Skeletal muscle cell (primary cell): ENCODE measurements at regions not wholly inside any gene's neighbourhood (a gene's known extent, or its start where the extent isn't known, plus 50 kb on each side); places are given as distances from the start of the nearest gene placed in this dataset.
"Not testable (repeated sequence)": the region's sequence is repeated elsewhere in the genome, so short reads cannot be mapped to it uniquely, and the experiment has no call there.

ENCODE experiments used
- DNase-seq: peaks from one replicate; pipeline ENCODE4 v3.0.0-alpha.2; 2010; ENCODE audit warnings: low read depth
- H3K4me3 ChIP-seq: 2 replicates; pipeline ENCODE4 v1.5.1; 2011; ENCODE audit warnings: low read depth, mild to moderate bottlenecking, control low read depth, low read length, moderate library complexity

GRCh38 chr3:110958313-110959147 lies 113.1 kb upstream of the NECTIN3 start:
- no peak for DNase-seq
- H3K4me3 ChIP-seq, result no peak overlapping the region

DNA sequence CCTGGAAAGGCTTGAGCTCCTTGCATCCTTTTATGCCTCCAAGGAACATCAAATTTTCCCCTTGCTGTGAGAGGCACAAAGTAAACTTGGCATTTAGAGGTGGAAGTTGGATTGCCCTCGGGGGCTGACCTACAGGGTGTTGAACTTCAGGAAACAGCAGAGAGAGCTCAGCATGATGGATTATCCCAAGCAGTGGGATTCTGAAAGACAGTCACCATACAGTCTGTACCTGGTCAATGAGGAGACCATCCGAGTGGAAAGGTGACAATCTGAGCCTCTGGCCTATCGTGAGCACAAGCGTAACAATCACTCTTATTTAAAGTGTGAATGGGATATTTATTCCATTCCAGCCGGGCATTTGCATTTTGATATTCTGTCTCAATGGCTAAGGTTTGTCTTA lies 105.6 kb upstream of the NECTIN3 start:
- DNase-seq, result no peak
- H3K4me3 ChIP-seq, result no peak overlapping the region

GRCh38 chr3:110966966-110967663 lies 104.5 kb upstream of the NECTIN3 start:
- H3K4me3 ChIP-seq, result no peak overlapping the region
- no peak for DNase-seq

GRCh38 chr3:110968076-110968475 lies 103.5 kb upstream of the NECTIN3 start:
- DNase-seq, result no peak
- H3K4me3 ChIP-seq, result no peak overlapping the region

- no peak overlapping the region for H3K4me3 ChIP-seq
- no peak for DNase-seq
Observed at GRCh38 chr3:110969229-110970211, 102.1 kb upstream of the NECTIN3 start.

DNA sequence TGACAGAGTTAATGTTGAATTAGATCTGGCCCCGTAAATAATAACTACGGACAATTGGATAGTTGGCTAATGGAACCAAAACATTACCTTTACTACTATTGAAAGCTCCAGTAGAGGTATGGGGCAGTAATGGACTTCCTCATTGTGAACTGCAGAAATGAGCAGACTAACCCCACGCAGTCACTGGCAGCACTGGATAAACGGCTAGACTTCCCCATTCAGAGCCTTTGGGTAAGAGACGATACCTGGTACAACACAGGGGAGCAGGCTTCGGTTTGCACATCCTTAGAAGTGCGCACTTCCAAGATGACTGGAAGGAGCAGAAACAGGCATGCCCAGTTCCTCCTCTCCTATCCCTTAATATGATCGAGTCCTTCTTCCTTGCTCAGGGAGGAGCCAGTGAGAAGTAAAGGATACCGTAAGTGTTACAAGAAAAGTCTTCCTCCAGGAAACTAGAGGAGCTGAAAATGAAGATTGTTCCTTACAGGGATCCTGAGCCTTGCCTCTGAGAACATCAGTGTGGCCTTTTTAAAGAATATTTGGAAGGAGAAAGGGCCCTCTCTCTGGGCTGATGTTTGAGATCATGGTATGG lies 100.5 kb upstream of the NECTIN3 start:
- no peak for DNase-seq
- H3K4me3 ChIP-seq, result no peak overlapping the region

DNA sequence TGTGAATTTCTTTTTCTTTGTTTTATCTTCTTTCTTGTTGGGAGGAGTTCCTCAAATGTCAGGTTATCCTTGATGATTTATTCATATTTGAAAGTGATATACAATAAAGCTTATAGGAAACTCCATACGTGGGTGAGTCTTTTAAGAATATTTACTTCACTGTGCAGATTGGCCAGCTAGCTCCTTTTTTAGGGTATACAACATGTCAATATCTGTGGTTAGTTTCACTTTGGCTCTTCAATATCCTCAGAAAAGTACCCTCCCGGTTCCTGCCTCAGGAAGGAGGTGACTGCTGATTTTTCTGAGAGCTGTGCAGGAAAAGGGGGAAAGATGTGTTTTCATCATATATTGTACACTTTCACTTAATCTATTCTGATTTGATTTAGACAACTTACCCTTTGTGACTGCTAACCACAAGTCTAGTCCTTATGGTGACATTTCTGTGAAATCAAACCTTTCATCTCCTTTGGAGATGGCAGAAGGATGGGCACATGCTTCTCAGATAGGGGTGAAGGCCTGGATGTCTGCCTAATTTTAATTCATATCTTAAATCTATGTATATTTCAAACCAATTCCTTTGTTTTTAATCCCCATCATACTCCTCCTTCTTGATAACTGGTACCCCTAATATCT lies 98.2 kb upstream of the NECTIN3 start:
- DNase-seq, result no peak

GRCh38 chr3:110974902-110975301 lies 96.7 kb upstream of the NECTIN3 start:
- H3K4me3 ChIP-seq, result no peak overlapping the region

More for the DNA sequence above, 98.2 kb upstream of the NECTIN3 start:
- no peak overlapping the region for H3K4me3 ChIP-seq

GRCh38 chr3:110984456-110985250 lies 87.0 kb upstream of the NECTIN3 start:
- H3K4me3 ChIP-seq, result no peak overlapping the region
- DNase-seq, result no peak

More at GRCh38 chr3:110974902-110975301, 96.7 kb upstream of the NECTIN3 start:
- no peak for DNase-seq

GRCh38 chr3:110989446-110989845 lies 82.2 kb upstream of the NECTIN3 start:
- no peak overlapping the region for H3K4me3 ChIP-seq
- DNase-seq, result no peak

DNA sequence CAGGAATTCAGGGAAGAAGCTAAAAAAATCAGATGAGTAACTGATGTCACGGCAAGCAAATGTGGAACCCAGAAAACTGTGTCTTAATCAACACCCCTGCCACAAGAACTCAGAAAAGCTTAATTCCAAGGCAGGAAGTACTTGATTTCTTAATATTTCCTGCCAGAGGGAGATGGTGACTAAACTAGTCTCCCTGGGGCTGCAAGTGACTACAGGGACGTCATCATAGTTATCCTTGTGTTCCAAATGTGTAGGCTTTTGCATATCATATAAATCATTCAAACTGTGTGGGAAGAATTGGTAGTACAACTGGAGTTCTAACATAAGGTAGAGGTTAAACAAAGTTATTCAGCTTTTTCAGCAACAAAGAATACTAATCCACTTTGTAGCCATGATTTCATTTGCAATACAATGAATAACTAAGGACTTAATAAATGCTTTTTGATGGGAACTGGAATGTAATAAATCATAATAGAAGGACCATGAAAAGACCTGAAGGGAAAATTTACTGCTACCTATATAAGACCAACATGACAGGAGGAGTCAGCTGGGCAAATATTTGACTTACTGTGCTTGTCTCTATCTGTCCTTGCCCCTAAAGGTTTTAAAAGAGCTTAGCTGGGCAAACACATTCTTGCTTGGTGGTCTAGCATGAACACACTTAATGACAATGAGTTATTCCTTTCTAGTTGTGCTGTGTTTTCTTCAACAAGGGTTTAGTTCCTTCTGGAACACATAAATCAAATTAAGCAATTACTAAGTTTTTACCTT lies 76.0 kb upstream of the NECTIN3 start:
- DNase-seq, result peak; percentile 68
- no peak overlapping the region for H3K4me3 ChIP-seq

GRCh38 chr3:110998766-110999165 lies 72.8 kb upstream of the NECTIN3 start:
- not testable (repeated sequence) for DNase-seq

GRCh38 chr3:111006485-111006884 lies 65.1 kb upstream of the NECTIN3 start:
- not testable (repeated sequence) for DNase-seq

More at GRCh38 chr3:110998766-110999165, 72.8 kb upstream of the NECTIN3 start:
- H3K4me3 ChIP-seq, result not testable (repeated sequence)

GRCh38 chr3:111012388-111013248 lies 59.0 kb upstream of the NECTIN3 start:
- H3K4me3 ChIP-seq, result no peak overlapping the region
- DNase-seq, result no peak

More at GRCh38 chr3:111006485-111006884, 65.1 kb upstream of the NECTIN3 start:
- not testable (repeated sequence) for H3K4me3 ChIP-seq
